Neural cell (in vitro differentiated cells): ENCODE measurements at regions not wholly inside any gene's neighbourhood (a gene's known extent, or its start where the extent isn't known, plus 50 kb on each side); places are given as distances from the start of the nearest gene placed in this dataset.
A peak's percentile ranks its signal among the peaks of the same experiment; 100 is the strongest.

Source experiments
- H2AFZ ChIP-seq: fragments of 200-600, 300-800 bp; sonication (generic), shearing (Covaris generic); 2 replicates; pipeline ENCODE4 v1.6.0; 2014; ENCODE audit warnings: low read depth, mild to moderate bottlenecking, antibody characterized with exemption, low read length, moderate library complexity
- H3F3A ChIP-seq: fragments of 200-600 bp; shearing (Covaris generic); 2 replicates; pipeline ENCODE4 v1.6.1; 2016; ENCODE audit warnings: mild to moderate bottlenecking, moderate library complexity, mixed read lengths, antibody characterized with exemption, low read length; ENCODE audit not compliant: insufficient read depth, poor library complexity, severe bottlenecking
- H3K27ac ChIP-seq: fragments of 200-600, 300-800 bp; sonication (generic), shearing (Covaris generic); 2 replicates; pipeline ENCODE4 v1.5.1; 2014; ENCODE audit warnings: mild to moderate bottlenecking, low read length, moderate library complexity
- H3K27me3 ChIP-seq: fragments of 300-800, 200-600 bp; sonication (generic), shearing (Covaris generic); 2 replicates; pipeline ENCODE4 v1.6.0; 2014; ENCODE audit warnings: mild to moderate bottlenecking, low read depth, low read length, moderate library complexity; ENCODE audit not compliant: insufficient read depth
- H3K36me3 ChIP-seq: fragments of 300-800, 200-600 bp; sonication (generic), shearing (Covaris generic); 2 replicates; pipeline ENCODE4 v1.5.1; 2014; ENCODE audit warnings: mild to moderate bottlenecking, antibody characterized with exemption, low read length, moderate library complexity; ENCODE audit not compliant: insufficient read depth
- H3K4me2 ChIP-seq: fragments of 300-800, 200-600 bp; sonication (generic), shearing (Covaris generic); 2 replicates; pipeline ENCODE4 v1.6.0; 2014; ENCODE audit warnings: mild to moderate bottlenecking, low read length
- H3K4me3 ChIP-seq: fragments of 300-800, 200-600 bp; sonication (generic), shearing (Covaris generic); 2 replicates; pipeline ENCODE4 v1.5.1; 2014; ENCODE audit warnings: mild to moderate bottlenecking, low read length, moderate library complexity
- H3K79me2 ChIP-seq: fragments of 200-600 bp; shearing (Covaris generic); replicated peaks from 2 replicates; pipeline ENCODE4 v1.6.0; 2014; ENCODE audit warnings: mild to moderate bottlenecking, low read length, moderate library complexity; ENCODE audit not compliant: insufficient read depth
- H3K9ac ChIP-seq: fragments of 300-800, 200-600 bp; sonication (generic), shearing (Covaris generic); 2 replicates; pipeline ENCODE4 v1.6.1; 2016; ENCODE audit warnings: mild to moderate bottlenecking, low read length, mixed read lengths
- H3K9me2 ChIP-seq: fragments of 200-600 bp; shearing (Covaris generic); 2 replicates; pipeline ENCODE4 v1.6.1; 2016; ENCODE audit warnings: mild to moderate bottlenecking, low read length, mixed read lengths; ENCODE audit not compliant: insufficient read depth
- H3K9me3 ChIP-seq: fragments of 200-600, 300-800 bp; sonication (generic), shearing (Covaris generic); 2 replicates; pipeline ENCODE4 v1.6.1; 2016; ENCODE audit warnings: mild to moderate bottlenecking, mixed run types, low read length, moderate library complexity, mixed read lengths
- H4K20me1 ChIP-seq: fragments of 200-600 bp; shearing (Covaris generic); 2 replicates; pipeline ENCODE4 v1.6.1; 2016; ENCODE audit warnings: mild to moderate bottlenecking, mixed run types; ENCODE audit not compliant: insufficient read depth
- CTCF ChIP-seq: fragments of 450-650 bp; IDR thresholded peaks from 2 replicates; pipeline ENCODE4 v1.5.1; 2014; ENCODE audit warnings: antibody characterized with exemption, mild to moderate bottlenecking, moderate library complexity; ENCODE audit not compliant: poor library complexity, severe bottlenecking
- EP300 ChIP-seq: fragments of 450-650 bp; conservative IDR thresholded peaks from 2 replicates; pipeline ENCODE4 v1.6.1; 2014; ENCODE audit warnings: antibody characterized with exemption, mild to moderate bottlenecking, moderate library complexity; ENCODE audit not compliant: poor library complexity, severe bottlenecking
- EZH2 ChIP-seq: fragments of 200-600, 300-800 bp; shearing (Covaris generic), sonication (generic); IDR thresholded peaks from 2 replicates; pipeline ENCODE4 v1.6.1; 2014; ENCODE audit warnings: antibody characterized with exemption, low read length, borderline replicate concordance, mild to moderate bottlenecking; ENCODE audit not compliant: insufficient read depth, poor library complexity, severe bottlenecking
- MXI1 ChIP-seq: fragments of 450-650 bp; conservative IDR thresholded peaks from 2 replicates; pipeline ENCODE4 v1.6.1; 2014; ENCODE audit warnings: antibody characterized with exemption, mild to moderate bottlenecking; ENCODE audit not compliant: poor library complexity, severe bottlenecking
- POLR2AphosphoS5 ChIP-seq: IDR thresholded peaks from 2 replicates; pipeline ENCODE4 v1.6.1; 2012
- RAD21 ChIP-seq: fragments of 450-650 bp; conservative IDR thresholded peaks from 2 replicates; pipeline ENCODE4 v1.6.1; 2014; ENCODE audit warnings: antibody characterized with exemption, mild to moderate bottlenecking, moderate library complexity
- SMC3 ChIP-seq: fragments of 450-650 bp; conservative IDR thresholded peaks from 2 replicates; pipeline ENCODE4 v1.6.1; 2014; ENCODE audit warnings: antibody characterized with exemption, mild to moderate bottlenecking, moderate library complexity; ENCODE audit not compliant: poor library complexity
- TAF1 ChIP-seq: IDR thresholded peaks from 2 replicates; pipeline ENCODE4 v1.6.1; 2012; ENCODE audit warnings: low read depth
- TF ChIP-seq, protein P1 (sequence below): IDR thresholded peaks from 2 replicates; pipeline ENCODE4 v1.6.1; 2012; ENCODE audit warnings: borderline replicate concordance

DNA sequence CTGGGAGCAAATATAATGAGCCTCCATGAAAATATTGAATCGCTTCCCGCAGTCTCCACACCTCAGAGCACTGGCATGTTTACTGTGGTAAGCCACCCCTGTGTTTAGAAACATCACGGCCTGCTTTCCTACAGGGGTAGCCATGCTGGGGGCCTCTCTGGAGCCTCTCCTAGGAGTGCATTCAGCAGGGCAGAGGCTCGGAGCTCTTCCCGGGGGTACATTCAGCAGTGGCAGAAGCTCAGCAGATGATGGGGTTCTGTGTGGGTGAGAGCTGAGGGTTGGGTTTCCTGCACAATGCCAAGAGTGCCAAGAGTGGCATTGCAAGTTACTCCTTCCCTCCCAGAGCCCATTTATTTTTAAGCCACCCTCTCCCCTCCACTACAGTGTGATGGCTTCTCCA is 386.6 kb downstream of the SEC14L1 start:
- no peaks in the 10 kb centered on the region for H4K20me1 ChIP-seq
- no peak overlapping the region for H3K4me2 ChIP-seq
- no peak overlapping the region for H2AFZ ChIP-seq
- peaks cover 5% of the 10 kb centered on the region for H3K27me3 ChIP-seq
- no peak overlapping the region for H3K27ac ChIP-seq
- TF ChIP-seq EZH2 = no peak
- no peak for TF ChIP-seq SMC3
- no peak for TF ChIP-seq EP300
- no peak for TF ChIP-seq MXI1
- no peak for TF ChIP-seq POLR2AphosphoS5
- TF ChIP-seq TAF1 = no peak
- TF ChIP-seq RAD21 = no peak
- no peak for TF ChIP-seq CTCF
- TF ChIP-seq, protein P1, sequence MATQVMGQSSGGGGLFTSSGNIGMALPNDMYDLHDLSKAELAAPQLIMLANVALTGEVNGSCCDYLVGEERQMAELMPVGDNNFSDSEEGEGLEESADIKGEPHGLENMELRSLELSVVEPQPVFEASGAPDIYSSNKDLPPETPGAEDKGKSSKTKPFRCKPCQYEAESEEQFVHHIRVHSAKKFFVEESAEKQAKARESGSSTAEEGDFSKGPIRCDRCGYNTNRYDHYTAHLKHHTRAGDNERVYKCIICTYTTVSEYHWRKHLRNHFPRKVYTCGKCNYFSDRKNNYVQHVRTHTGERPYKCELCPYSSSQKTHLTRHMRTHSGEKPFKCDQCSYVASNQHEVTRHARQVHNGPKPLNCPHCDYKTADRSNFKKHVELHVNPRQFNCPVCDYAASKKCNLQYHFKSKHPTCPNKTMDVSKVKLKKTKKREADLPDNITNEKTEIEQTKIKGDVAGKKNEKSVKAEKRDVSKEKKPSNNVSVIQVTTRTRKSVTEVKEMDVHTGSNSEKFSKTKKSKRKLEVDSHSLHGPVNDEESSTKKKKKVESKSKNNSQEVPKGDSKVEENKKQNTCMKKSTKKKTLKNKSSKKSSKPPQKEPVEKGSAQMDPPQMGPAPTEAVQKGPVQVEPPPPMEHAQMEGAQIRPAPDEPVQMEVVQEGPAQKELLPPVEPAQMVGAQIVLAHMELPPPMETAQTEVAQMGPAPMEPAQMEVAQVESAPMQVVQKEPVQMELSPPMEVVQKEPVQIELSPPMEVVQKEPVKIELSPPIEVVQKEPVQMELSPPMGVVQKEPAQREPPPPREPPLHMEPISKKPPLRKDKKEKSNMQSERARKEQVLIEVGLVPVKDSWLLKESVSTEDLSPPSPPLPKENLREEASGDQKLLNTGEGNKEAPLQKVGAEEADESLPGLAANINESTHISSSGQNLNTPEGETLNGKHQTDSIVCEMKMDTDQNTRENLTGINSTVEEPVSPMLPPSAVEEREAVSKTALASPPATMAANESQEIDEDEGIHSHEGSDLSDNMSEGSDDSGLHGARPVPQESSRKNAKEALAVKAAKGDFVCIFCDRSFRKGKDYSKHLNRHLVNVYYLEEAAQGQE = no peak
- no peak overlapping the region for H3K9ac ChIP-seq
- no peaks in the 10 kb centered on the region for H3F3A ChIP-seq
- H3K79me2 ChIP-seq = no peaks in the 10 kb centered on the region
- no peaks in the 10 kb centered on the region for H3K9me2 ChIP-seq
- no peaks in the 10 kb centered on the region for H3K9me3 ChIP-seq
- H3K4me3 ChIP-seq = no peak overlapping the region
- H3K36me3 ChIP-seq = no peaks in the 10 kb centered on the region

DNA sequence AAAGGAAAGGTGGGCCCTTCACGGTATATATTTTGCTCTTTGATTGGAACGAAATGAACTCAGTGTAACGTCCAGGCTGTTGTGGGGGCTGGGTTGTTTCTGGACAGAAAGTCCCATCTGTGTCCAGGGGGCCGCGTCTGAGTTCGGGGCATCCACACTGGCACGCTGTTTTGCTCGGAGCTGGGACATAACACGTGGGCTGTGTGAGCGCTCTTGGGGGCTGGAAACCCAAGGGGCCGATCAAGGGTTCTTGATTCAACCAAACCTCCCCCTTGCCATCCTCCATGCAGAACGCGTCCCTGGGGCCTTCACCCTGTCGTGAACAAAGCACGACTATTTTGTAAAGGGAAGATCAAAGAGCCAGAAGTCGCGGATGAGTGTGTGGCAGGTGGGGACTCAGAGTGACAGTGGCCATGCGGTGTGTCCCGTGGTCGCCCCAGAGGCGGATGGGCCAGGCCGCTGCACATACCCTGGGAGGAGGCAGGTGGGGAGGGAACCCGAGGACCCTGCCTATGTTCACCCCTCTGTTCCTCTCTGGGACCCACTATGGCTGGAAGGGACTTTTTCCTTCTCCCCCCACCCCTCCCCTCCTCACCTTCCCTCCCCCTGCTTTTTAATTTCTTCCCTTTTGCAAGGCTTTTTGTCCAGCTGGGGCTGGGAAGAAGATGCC is 387.2 kb downstream of the SEC14L1 start:
- H3K9ac ChIP-seq = peak overlapping the region; percentile 59
- no peaks in the 10 kb centered on the region for H3F3A ChIP-seq
- no peak for TF ChIP-seq EP300
- TF ChIP-seq CTCF = no peak
- TF ChIP-seq SMC3 = no peak
- TF ChIP-seq MXI1 = no peak
- no peak for TF ChIP-seq RAD21
- TF ChIP-seq, protein P1 = no peak
- no peak for TF ChIP-seq EZH2
- TF ChIP-seq POLR2AphosphoS5 = no peak

More for the DNA sequence above, 387.2 kb downstream of the SEC14L1 start:
- Histone ChIP-seq H3K4me3 (peak overlapping the region; percentile 80), H3K4me2 (no peak overlapping the region), H3K27me3 (peaks cover 5% of the 10 kb centered on the region), H4K20me1 (no peaks in the 10 kb centered on the region), H3K79me2 (no peaks in the 10 kb centered on the region), H2AFZ (no peak overlapping the region), H3K27ac (no peak overlapping the region), H3K9me2 (no peaks in the 10 kb centered on the region), H3K9me3 (no peaks in the 10 kb centered on the region), H3K36me3 (no peaks in the 10 kb centered on the region)
